ENCODE measurements at regions not wholly inside any gene's neighbourhood (a gene's known extent, or its start where the extent isn't known, plus 50 kb on each side); places are given as distances from the start of the nearest gene placed in this dataset.

- no peaks in the 10 kb centered on the region for H3K27me3 ChIP-seq (ENCODE audit: insufficient read depth, poor library complexity, severe bottlenecking)
- H3K36me3 ChIP-seq (ENCODE audit: low read depth), result no peaks in the 10 kb centered on the region
- DNase-seq (ENCODE audit: low spot score) (no peak), ATAC-seq (ENCODE audit: low read depth) (0 out of 3 replicates have a peak, but pooled peaks have one; percentile 10)
- no peaks in the 10 kb centered on the region for H3K9me3 ChIP-seq (ENCODE audit: severe bottlenecking)
- H3K4me1 ChIP-seq (ENCODE audit: insufficient read depth, poor library complexity, severe bottlenecking), result no peaks in the 10 kb centered on the region
- H3K27ac ChIP-seq (ENCODE audit: poor library complexity, severe bottlenecking), result no peak overlapping the region
- no peak for TF ChIP-seq CTCF (IDR thresholded peaks at IDR 0.05; ENCODE audit: poor library complexity, severe bottlenecking)
- H3K4me3 ChIP-seq (ENCODE audit: severe bottlenecking), result no peak overlapping the region
Measured at GRCh38 chr3:194251461-194251860, 99.7 kb downstream of the CPN2 start.

DNA sequence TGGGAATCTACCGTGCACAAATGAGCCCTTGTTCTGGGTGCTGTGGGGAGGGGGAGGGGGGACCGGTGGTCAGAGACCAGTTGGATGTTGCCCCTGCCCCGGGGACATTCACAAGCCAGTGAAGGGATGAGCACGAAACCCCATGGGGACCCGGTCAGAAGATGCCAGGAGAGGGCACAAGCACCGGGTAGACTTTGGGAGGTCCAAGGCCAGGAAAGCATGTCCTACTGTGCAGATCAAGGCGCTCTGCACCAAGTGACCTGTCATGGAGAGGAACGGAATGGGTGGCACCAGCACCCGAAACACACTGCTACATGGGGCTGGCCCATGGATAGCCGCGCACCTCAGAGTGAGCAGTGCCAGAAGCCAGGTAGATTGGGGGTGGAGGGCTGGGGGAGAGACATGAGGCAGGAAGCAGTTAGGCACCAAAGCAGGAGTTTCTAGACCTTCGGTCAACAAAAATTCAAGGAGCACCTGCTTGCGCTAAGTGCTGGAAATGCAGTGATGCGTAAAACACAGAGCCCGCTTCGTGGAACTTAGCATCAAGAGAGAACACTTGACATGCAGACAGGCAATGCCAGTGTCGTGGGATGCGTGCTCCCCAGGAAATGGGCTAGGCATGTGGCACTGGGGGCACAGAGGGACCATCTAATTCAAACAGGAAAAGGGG lies 99.1 kb downstream of the CPN2 start:
- Histone ChIP-seq H3K27me3 (ENCODE audit: insufficient read depth, poor library complexity, severe bottlenecking) (no peaks in the 10 kb centered on the region), H3K9me3 (ENCODE audit: severe bottlenecking) (no peaks in the 10 kb centered on the region)

GRCh38 chr3:194253270-194253669 lies 97.9 kb downstream of the CPN2 start:
- ATAC-seq (ENCODE audit: low read depth) (no peak), DNase-seq (ENCODE audit: low spot score) (no peak)
- TF ChIP-seq CTCF (IDR thresholded peaks at IDR 0.05; ENCODE audit: poor library complexity, severe bottlenecking), result no peak
- no peaks in the 10 kb centered on the region for H3K27me3 ChIP-seq (ENCODE audit: insufficient read depth, poor library complexity, severe bottlenecking)
- no peaks in the 10 kb centered on the region for H3K4me1 ChIP-seq (ENCODE audit: insufficient read depth, poor library complexity, severe bottlenecking)
- H3K4me3 ChIP-seq (ENCODE audit: severe bottlenecking), result no peak overlapping the region
- no peaks in the 10 kb centered on the region for H3K36me3 ChIP-seq (ENCODE audit: low read depth)
- H3K27ac ChIP-seq (ENCODE audit: poor library complexity, severe bottlenecking), result no peak overlapping the region
- no peaks in the 10 kb centered on the region for H3K9me3 ChIP-seq (ENCODE audit: severe bottlenecking)

More for the DNA sequence above, 99.1 kb downstream of the CPN2 start:
- no peak for TF ChIP-seq CTCF (IDR thresholded peaks at IDR 0.05; ENCODE audit: poor library complexity, severe bottlenecking)
- DNase-seq (ENCODE audit: low spot score), result no peak
- Histone ChIP-seq H3K36me3 (ENCODE audit: low read depth) (no peaks in the 10 kb centered on the region), H3K4me3 (ENCODE audit: severe bottlenecking) (no peak overlapping the region), H3K4me1 (ENCODE audit: insufficient read depth, poor library complexity, severe bottlenecking) (no peaks in the 10 kb centered on the region), H3K27ac (ENCODE audit: poor library complexity, severe bottlenecking) (no peak overlapping the region)
- no peak for ATAC-seq (ENCODE audit: low read depth)

DNA sequence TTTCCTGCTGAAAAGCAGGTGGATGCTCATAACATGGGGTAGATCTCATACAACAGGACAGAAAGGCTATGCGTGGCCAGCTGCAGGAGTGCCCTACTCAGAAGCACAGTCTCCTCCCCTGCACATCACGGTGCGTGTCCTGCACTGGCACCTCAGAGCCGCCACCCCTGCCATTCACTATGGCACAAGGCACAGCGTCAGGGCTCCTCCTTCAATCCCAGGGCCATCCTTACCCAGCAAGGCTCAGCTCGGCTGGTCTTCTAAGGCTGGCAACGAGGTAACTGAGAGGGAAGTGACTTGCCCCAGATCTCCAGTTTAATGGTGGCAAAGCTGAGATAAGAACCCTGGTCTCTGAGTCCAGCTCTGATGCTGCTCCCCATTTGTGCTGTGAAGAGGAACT lies 97.1 kb downstream of the CPN2 start:
- ATAC-seq (ENCODE audit: low read depth) (no peak), DNase-seq (ENCODE audit: low spot score) (no peak)
- no peaks in the 10 kb centered on the region for H3K4me1 ChIP-seq (ENCODE audit: insufficient read depth, poor library complexity, severe bottlenecking)
- H3K4me3 ChIP-seq (ENCODE audit: severe bottlenecking), result no peak overlapping the region
- H3K27ac ChIP-seq (ENCODE audit: poor library complexity, severe bottlenecking), result no peak overlapping the region
- TF ChIP-seq CTCF (IDR thresholded peaks at IDR 0.05; ENCODE audit: poor library complexity, severe bottlenecking), result no peak
- no peaks in the 10 kb centered on the region for H3K36me3 ChIP-seq (ENCODE audit: low read depth)
- no peaks in the 10 kb centered on the region for H3K27me3 ChIP-seq (ENCODE audit: insufficient read depth, poor library complexity, severe bottlenecking)
- H3K9me3 ChIP-seq (ENCODE audit: severe bottlenecking), result no peaks in the 10 kb centered on the region
